HG02885 (cell line): ENCODE measurements at regions not wholly inside any gene's neighbourhood (a gene's known extent, or its start where the extent isn't known, plus 50 kb on each side); places are given as distances from the start of the nearest gene placed in this dataset.

Source experiments
- ATAC-seq: cut with Tn5 transposase; IDR thresholded peaks from one replicate; pipeline ENCODE4 v1.9.1; 2021; ENCODE audit warnings: mild to moderate bottlenecking; ENCODE audit not compliant: unreplicated experiment, poor library complexity

- no peak for ATAC-seq
Observed at GRCh38 chr12:92340441-92341064, 194.9 kb upstream of the BTG1 start.

GRCh38 chr12:92340003-92340402 is 194.4 kb upstream of the BTG1 start:
- no peak for ATAC-seq

- no peak for ATAC-seq
Observed at GRCh38 chr12:92339198-92339821, 193.7 kb upstream of the BTG1 start.

GRCh38 chr12:92338671-92339070 is 193.0 kb upstream of the BTG1 start:
- ATAC-seq = no peak

- no peak for ATAC-seq
Observed at GRCh38 chr12:92338102-92338501, 192.5 kb upstream of the BTG1 start.

GRCh38 chr12:92337128-92337527 is 191.5 kb upstream of the BTG1 start:
- no peak for ATAC-seq

- no peak for ATAC-seq
Observed at GRCh38 chr12:92336641-92337040, 191.0 kb upstream of the BTG1 start.

- no peak for ATAC-seq
Observed at GRCh38 chr12:92335831-92336230, 190.2 kb upstream of the BTG1 start.

GRCh38 chr12:92334552-92334951 is 188.9 kb upstream of the BTG1 start:
- ATAC-seq = no peak

GRCh38 chr12:92332552-92332951 is 186.9 kb upstream of the BTG1 start:
- no peak for ATAC-seq

GRCh38 chr12:92331383-92331782 is 185.7 kb upstream of the BTG1 start:
- ATAC-seq = no peak

- no peak for ATAC-seq
Observed at GRCh38 chr12:92330654-92331053, 185.0 kb upstream of the BTG1 start.

GRCh38 chr12:92326877-92327276 is 181.2 kb upstream of the BTG1 start:
- no peak for ATAC-seq

GRCh38 chr12:92324849-92325500 is 179.3 kb upstream of the BTG1 start:
- ATAC-seq = no peak

- no peak for ATAC-seq
Observed at GRCh38 chr12:92312463-92312964, 166.9 kb upstream of the BTG1 start.

- no peak for ATAC-seq
Observed at GRCh38 chr12:92304371-92305055, 158.9 kb upstream of the BTG1 start.

GRCh38 chr12:92302041-92302829 is 156.6 kb upstream of the BTG1 start:
- no peak for ATAC-seq

- ATAC-seq = no peak
Observed at GRCh38 chr12:92301356-92301755, 155.7 kb upstream of the BTG1 start.

GRCh38 chr12:92300777-92301176 is 155.1 kb upstream of the BTG1 start:
- ATAC-seq = no peak

- no peak for ATAC-seq
Observed at GRCh38 chr12:92299744-92300143, 154.1 kb upstream of the BTG1 start.
